ENCODE measurements at regions not wholly inside any gene's neighbourhood (a gene's known extent, or its start where the extent isn't known, plus 50 kb on each side); places are given as distances from the start of the nearest gene placed in this dataset.

- no peaks in the 10 kb centered on the region for H3K36me3 Mint-ChIP-seq
- H3K4me3 Mint-ChIP-seq = no peak overlapping the region
- H3K9me3 Mint-ChIP-seq = peaks cover 0 to 2% (median 0%) of the 10 kb centered on the region in 9 donors
- POLR2A ChIA-PET = no interaction called here
- ATAC-seq (no peak), DNase-seq (no peak)
- no peak overlapping the region for H3K27ac Mint-ChIP-seq
- peaks cover 0 to 5% (median 0%) of the 10 kb centered on the region in 4 donors for H3K4me1 Mint-ChIP-seq
- peaks cover 10 to 51% (median 17%) of the 10 kb centered on the region in 5 donors for H3K27me3 Mint-ChIP-seq
These were observed 379.7 kb upstream of the EEF2KMT start for GRCh38 chr16:5477251-5477650.

GRCh38 chr16:5472552-5472951 lies 375.0 kb upstream of the EEF2KMT start:
- Mint-ChIP-seq H3K36me3 (no peaks in the 10 kb centered on the region), H3K4me3 (no peak overlapping the region), H3K27me3 (peaks cover 6 to 37% (median 21%) of the 10 kb centered on the region in 5 donors), H3K9me3 (peaks cover 0 to 7% (median 5%) of the 10 kb centered on the region in 9 donors), H3K27ac (no peak overlapping the region), H3K4me1 (peaks cover 0 to 11% (median 1%) of the 10 kb centered on the region in 4 donors)
- ATAC-seq = no peak
- POLR2A ChIA-PET = no interaction called here
- no peak for DNase-seq

- ATAC-seq = no peak
- H3K4me1 Mint-ChIP-seq = peaks cover 0 to 11% (median 1%) of the 10 kb centered on the region in 4 donors
- H3K4me3 Mint-ChIP-seq = no peak overlapping the region
- no peaks in the 10 kb centered on the region for H3K36me3 Mint-ChIP-seq
- H3K27me3 Mint-ChIP-seq = peaks cover 7 to 49% (median 25%) of the 10 kb centered on the region in 5 donors
- POLR2A ChIA-PET = no interaction called here
- peaks cover 0 to 10% (median 5%) of the 10 kb centered on the region in 9 donors for H3K9me3 Mint-ChIP-seq
- no peak for DNase-seq
- no peak overlapping the region for H3K27ac Mint-ChIP-seq
These were observed 370.9 kb upstream of the EEF2KMT start for GRCh38 chr16:5468488-5468887.

- no peak overlapping the region for H3K4me3 Mint-ChIP-seq
- H3K4me1 Mint-ChIP-seq = peaks cover 0 to 9% (median 1%) of the 10 kb centered on the region in 4 donors
- peaks cover 6 to 40% (median 18%) of the 10 kb centered on the region in 5 donors for H3K27me3 Mint-ChIP-seq
- H3K36me3 Mint-ChIP-seq = no peaks in the 10 kb centered on the region
- no peak overlapping the region for H3K27ac Mint-ChIP-seq
- POLR2A ChIA-PET = no interaction called here
- no peak for DNase-seq
- ATAC-seq = no peak
- H3K9me3 Mint-ChIP-seq = peaks cover 0 to 10% (median 5%) of the 10 kb centered on the region in 9 donors
These were observed 370.0 kb upstream of the EEF2KMT start for GRCh38 chr16:5467552-5467951.

GRCh38 chr16:5466551-5466950 lies 369.0 kb upstream of the EEF2KMT start:
- no peak overlapping the region for H3K27ac Mint-ChIP-seq
- no peak overlapping the region for H3K4me3 Mint-ChIP-seq
- DNase-seq = no peak
- H3K4me1 Mint-ChIP-seq = no peaks in the 10 kb centered on the region
- no peak for ATAC-seq
- no peaks in the 10 kb centered on the region for H3K36me3 Mint-ChIP-seq
- H3K9me3 Mint-ChIP-seq = peaks cover 0 to 10% (median 5%) of the 10 kb centered on the region in 9 donors
- POLR2A ChIA-PET = no interaction called here
- peaks cover 1 to 30% (median 18%) of the 10 kb centered on the region in 5 donors for H3K27me3 Mint-ChIP-seq

- no peak overlapping the region for H3K4me3 Mint-ChIP-seq
- POLR2A ChIA-PET = no interaction called here
- H3K27me3 Mint-ChIP-seq = peaks cover 1 to 25% (median 18%) of the 10 kb centered on the region in 5 donors
- no peak for DNase-seq
- H3K27ac Mint-ChIP-seq = no peak overlapping the region
- ATAC-seq = no peak
- no peaks in the 10 kb centered on the region for H3K4me1 Mint-ChIP-seq
- peaks cover 0 to 10% (median 5%) of the 10 kb centered on the region in 9 donors for H3K9me3 Mint-ChIP-seq
- H3K36me3 Mint-ChIP-seq = no peaks in the 10 kb centered on the region
These were observed 368.1 kb upstream of the EEF2KMT start for GRCh38 chr16:5465714-5466113.

GRCh38 chr16:5463820-5464219 lies 366.2 kb upstream of the EEF2KMT start:
- H3K27ac Mint-ChIP-seq = no peak overlapping the region
- no peaks in the 10 kb centered on the region for H3K36me3 Mint-ChIP-seq
- no peak for DNase-seq
- no peaks in the 10 kb centered on the region for H3K4me1 Mint-ChIP-seq
- POLR2A ChIA-PET = no interaction called here
- peaks cover 0 to 31% (median 14%) of the 10 kb centered on the region in 5 donors for H3K27me3 Mint-ChIP-seq
- H3K4me3 Mint-ChIP-seq = no peak overlapping the region
- H3K9me3 Mint-ChIP-seq = peaks cover 0 to 7% (median 0%) of the 10 kb centered on the region in 9 donors
- no peak for ATAC-seq

GRCh38 chr16:5461574-5461973 lies 364.0 kb upstream of the EEF2KMT start:
- DNase-seq (no peak), ATAC-seq (no peak)
- no peak overlapping the region for H3K4me3 Mint-ChIP-seq
- POLR2A ChIA-PET = no interaction called here
- H3K27me3 Mint-ChIP-seq = peaks cover 2 to 32% (median 14%) of the 10 kb centered on the region in 5 donors
- no peaks in the 10 kb centered on the region for H3K36me3 Mint-ChIP-seq
- no peak overlapping the region for H3K27ac Mint-ChIP-seq
- peaks cover 0 to 10% (median 0%) of the 10 kb centered on the region in 9 donors for H3K9me3 Mint-ChIP-seq
- H3K4me1 Mint-ChIP-seq = no peaks in the 10 kb centered on the region

GRCh38 chr16:5461141-5461540 lies 363.5 kb upstream of the EEF2KMT start:
- H3K4me3 Mint-ChIP-seq = no peak overlapping the region
- H3K9me3 Mint-ChIP-seq = peaks cover 0 to 10% (median 0%) of the 10 kb centered on the region in 9 donors
- DNase-seq (no peak), ATAC-seq (no peak)
- peaks cover 5 to 33% (median 14%) of the 10 kb centered on the region in 5 donors for H3K27me3 Mint-ChIP-seq
- H3K4me1 Mint-ChIP-seq = no peaks in the 10 kb centered on the region
- POLR2A ChIA-PET = no interaction called here
- H3K27ac Mint-ChIP-seq = no peak overlapping the region
- no peaks in the 10 kb centered on the region for H3K36me3 Mint-ChIP-seq

GRCh38 chr16:5460701-5461100 lies 363.1 kb upstream of the EEF2KMT start:
- DNase-seq = no peak
- ATAC-seq = no peak
- Mint-ChIP-seq H3K27ac (no peak overlapping the region), H3K9me3 (peaks cover 0 to 10% (median 0%) of the 10 kb centered on the region in 9 donors), H3K36me3 (no peaks in the 10 kb centered on the region), H3K27me3 (peaks cover 5 to 31% (median 12%) of the 10 kb centered on the region in 5 donors), H3K4me1 (no peaks in the 10 kb centered on the region), H3K4me3 (no peak overlapping the region)
- POLR2A ChIA-PET = no interaction called here

GRCh38 chr16:5459863-5460262 lies 362.3 kb upstream of the EEF2KMT start:
- DNase-seq (no peak), ATAC-seq (no peak)
- POLR2A ChIA-PET = no interaction called here
- Mint-ChIP-seq H3K27me3 (peaks cover 5 to 30% (median 12%) of the 10 kb centered on the region in 5 donors), H3K4me3 (no peak overlapping the region), H3K9me3 (peaks cover 0 to 10% (median 0%) of the 10 kb centered on the region in 9 donors), H3K27ac (peak overlapping the region in 1 of 10 donors; percentile 30), H3K36me3 (no peaks in the 10 kb centered on the region), H3K4me1 (no peaks in the 10 kb centered on the region)

- ATAC-seq (no peak), DNase-seq (no peak)
- Mint-ChIP-seq H3K27me3 (peaks cover 5 to 31% (median 16%) of the 10 kb centered on the region in 5 donors), H3K4me3 (no peak overlapping the region), H3K27ac (no peak overlapping the region), H3K36me3 (no peaks in the 10 kb centered on the region), H3K9me3 (peaks cover 0 to 11% (median 3%) of the 10 kb centered on the region in 9 donors), H3K4me1 (no peaks in the 10 kb centered on the region)
- POLR2A ChIA-PET = no interaction called here
These were observed 357.5 kb upstream of the EEF2KMT start for GRCh38 chr16:5455110-5455509.

- Mint-ChIP-seq H3K36me3 (no peaks in the 10 kb centered on the region), H3K27me3 (peaks cover 5 to 31% (median 10%) of the 10 kb centered on the region in 5 donors), H3K4me3 (no peak overlapping the region), H3K27ac (no peak overlapping the region), H3K9me3 (peaks cover 0 to 11% (median 3%) of the 10 kb centered on the region in 9 donors), H3K4me1 (no peaks in the 10 kb centered on the region)
- DNase-seq = no peak
- no peak for ATAC-seq
- POLR2A ChIA-PET = no interaction called here
These were observed 356.8 kb upstream of the EEF2KMT start for GRCh38 chr16:5454349-5454748.

- Mint-ChIP-seq H3K27me3 (peaks cover 5 to 35% (median 13%) of the 10 kb centered on the region in 5 donors), H3K4me3 (no peak overlapping the region), H3K27ac (peak overlapping the region in 2 of 10 donors; percentile 20 to 44), H3K4me1 (no peaks in the 10 kb centered on the region), H3K9me3 (peaks cover 0 to 11% (median 3%) of the 10 kb centered on the region in 9 donors), H3K36me3 (no peaks in the 10 kb centered on the region)
- DNase-seq = no peak
- ATAC-seq = no peak
- POLR2A ChIA-PET = no interaction called here
These were observed 354.0 kb upstream of the EEF2KMT start for GRCh38 chr16:5451641-5452040.

All from naive thymus-derived CD8-positive, alpha-beta T cell (primary cell).